ENCODE measurements at regions not wholly inside any gene's neighbourhood (a gene's known extent, or its start where the extent isn't known, plus 50 kb on each side); places are given as distances from the start of the nearest gene placed in this dataset.

DNA sequence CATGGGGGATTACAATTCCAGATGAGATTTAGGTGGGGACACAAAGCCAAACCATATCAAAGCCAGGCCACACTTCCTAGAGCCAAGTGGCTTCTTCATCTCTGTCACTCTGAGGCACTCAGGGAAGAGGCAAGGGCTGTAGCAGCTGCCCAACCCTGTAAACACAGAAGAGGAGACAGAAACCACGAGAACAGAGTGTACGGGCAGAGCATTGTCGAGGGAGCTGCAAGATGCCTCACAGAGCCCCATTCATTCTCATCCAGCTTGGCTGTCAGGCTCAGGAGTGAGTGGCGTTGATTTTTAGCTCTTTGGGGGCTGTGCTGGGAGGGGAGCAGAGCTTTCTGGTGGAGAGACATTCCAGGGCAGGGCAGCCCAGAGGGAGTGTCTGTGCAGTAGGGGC lies 117.2 kb upstream of the SALL1 start:
- H4K20me1 ChIP-seq (ENCODE audit: insufficient read depth, poor library complexity, severe bottlenecking), result no peaks in the 10 kb centered on the region
- H3K27ac ChIP-seq, result no peak overlapping the region
- no peaks in the 10 kb centered on the region for H3K36me3 ChIP-seq (replicated peaks; ENCODE audit: insufficient read depth, low read depth)
- no peaks in the 10 kb centered on the region for H3K9me3 ChIP-seq (ENCODE audit: low read depth)
- no peaks in the 10 kb centered on the region for H3K27me3 ChIP-seq
- no peaks in the 10 kb centered on the region for H3K79me2 ChIP-seq
- no peaks in the 10 kb centered on the region for H3K4me1 ChIP-seq (ENCODE audit: insufficient read depth)
- no peak for DNase-seq (ENCODE audit: low spot score)
- H3K4me2 ChIP-seq, result no peak overlapping the region
- 65% methylated on average over 4 of the region's 4 CpGs for WGBS (ENCODE audit: low lambda C conversion rate, missing lambda C conversion rate)
- no peaks in the 10 kb centered on the region for H3K9me2 ChIP-seq (replicated peaks; ENCODE audit: insufficient read depth)
- TF ChIP-seq, protein P1, sequence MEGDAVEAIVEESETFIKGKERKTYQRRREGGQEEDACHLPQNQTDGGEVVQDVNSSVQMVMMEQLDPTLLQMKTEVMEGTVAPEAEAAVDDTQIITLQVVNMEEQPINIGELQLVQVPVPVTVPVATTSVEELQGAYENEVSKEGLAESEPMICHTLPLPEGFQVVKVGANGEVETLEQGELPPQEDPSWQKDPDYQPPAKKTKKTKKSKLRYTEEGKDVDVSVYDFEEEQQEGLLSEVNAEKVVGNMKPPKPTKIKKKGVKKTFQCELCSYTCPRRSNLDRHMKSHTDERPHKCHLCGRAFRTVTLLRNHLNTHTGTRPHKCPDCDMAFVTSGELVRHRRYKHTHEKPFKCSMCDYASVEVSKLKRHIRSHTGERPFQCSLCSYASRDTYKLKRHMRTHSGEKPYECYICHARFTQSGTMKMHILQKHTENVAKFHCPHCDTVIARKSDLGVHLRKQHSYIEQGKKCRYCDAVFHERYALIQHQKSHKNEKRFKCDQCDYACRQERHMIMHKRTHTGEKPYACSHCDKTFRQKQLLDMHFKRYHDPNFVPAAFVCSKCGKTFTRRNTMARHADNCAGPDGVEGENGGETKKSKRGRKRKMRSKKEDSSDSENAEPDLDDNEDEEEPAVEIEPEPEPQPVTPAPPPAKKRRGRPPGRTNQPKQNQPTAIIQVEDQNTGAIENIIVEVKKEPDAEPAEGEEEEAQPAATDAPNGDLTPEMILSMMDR (IDR thresholded peaks at IDR 0.05; ENCODE audit: poor library complexity), result no peak
- no peak overlapping the region for H2AFZ ChIP-seq
- H3K4me3 ChIP-seq, result no peak overlapping the region

- DNase-seq (ENCODE audit: low spot score), result no peak
- H3K4me2 ChIP-seq, result no peak overlapping the region
- H4K20me1 ChIP-seq (ENCODE audit: insufficient read depth, poor library complexity, severe bottlenecking), result no peaks in the 10 kb centered on the region
- no peak overlapping the region for H2AFZ ChIP-seq
- H3K4me1 ChIP-seq (ENCODE audit: insufficient read depth), result no peaks in the 10 kb centered on the region
- no peaks in the 10 kb centered on the region for H3K79me2 ChIP-seq
- H3K36me3 ChIP-seq (replicated peaks; ENCODE audit: insufficient read depth, low read depth), result no peaks in the 10 kb centered on the region
- no peak overlapping the region for H3K4me3 ChIP-seq
- H3K27me3 ChIP-seq, result no peaks in the 10 kb centered on the region
- H3K9me3 ChIP-seq (ENCODE audit: low read depth), result no peaks in the 10 kb centered on the region
- 74% methylated on average over 3 of the region's 3 CpGs for WGBS (ENCODE audit: low lambda C conversion rate, missing lambda C conversion rate)
- no peaks in the 10 kb centered on the region for H3K9me2 ChIP-seq (replicated peaks; ENCODE audit: insufficient read depth)
- TF ChIP-seq EZH2phosphoT487 (IDR thresholded peaks at IDR 0.05; ENCODE audit: low read depth, severe bottlenecking, unreplicated experiment) (no peak), EZH2 (IDR thresholded peaks at IDR 0.05; ENCODE audit: borderline replicate concordance) (no peak)
- TF ChIP-seq, protein P1 (IDR thresholded peaks at IDR 0.05; ENCODE audit: poor library complexity), result no peak
- no peak overlapping the region for H3K27ac ChIP-seq
Observed at GRCh38 chr16:51267681-51268080, 116.6 kb upstream of the SALL1 start.

DNA sequence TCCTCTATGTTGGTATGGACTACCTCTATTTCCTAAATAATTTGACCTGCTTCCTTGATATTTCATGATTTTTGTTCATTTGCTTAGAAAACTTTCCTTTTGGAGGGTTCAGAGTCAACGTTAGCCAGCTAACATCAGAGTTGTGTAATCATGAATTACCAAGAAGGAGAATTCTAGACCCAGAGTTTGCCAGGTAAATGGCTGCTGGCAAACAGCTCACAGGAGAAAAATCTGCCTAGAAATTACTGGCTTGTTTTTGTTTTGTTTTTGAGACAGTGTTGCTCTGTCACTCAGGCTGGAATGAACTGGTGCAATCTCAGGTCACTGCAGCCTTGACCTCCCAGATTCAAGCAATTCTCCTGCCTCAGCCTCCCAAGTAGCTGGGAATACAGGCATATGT lies 111.4 kb upstream of the SALL1 start:
- 70% methylated on average over 1 of the region's 1 CpG for WGBS (ENCODE audit: low lambda C conversion rate, missing lambda C conversion rate)

More for the DNA sequence above, 111.4 kb upstream of the SALL1 start:
- Histone ChIP-seq H3K9me3 (ENCODE audit: low read depth) (no peaks in the 10 kb centered on the region), H3K4me3 (no peak overlapping the region), H3K27ac (no peak overlapping the region), H3K4me2 (no peak overlapping the region), H2AFZ (no peak overlapping the region), H3K27me3 (no peaks in the 10 kb centered on the region), H4K20me1 (ENCODE audit: insufficient read depth, poor library complexity, severe bottlenecking) (no peaks in the 10 kb centered on the region), H3K36me3 (replicated peaks; ENCODE audit: insufficient read depth, low read depth) (no peaks in the 10 kb centered on the region), H3K4me1 (ENCODE audit: insufficient read depth) (no peaks in the 10 kb centered on the region), H3K9me2 (replicated peaks; ENCODE audit: insufficient read depth) (no peaks in the 10 kb centered on the region), H3K79me2 (no peaks in the 10 kb centered on the region)
- no peak for DNase-seq (ENCODE audit: low spot score)
- TF ChIP-seq EZH2 (IDR thresholded peaks at IDR 0.05; ENCODE audit: borderline replicate concordance) (no peak), EZH2phosphoT487 (IDR thresholded peaks at IDR 0.05; ENCODE audit: low read depth, severe bottlenecking, unreplicated experiment) (no peak)
- TF ChIP-seq, protein P1 (IDR thresholded peaks at IDR 0.05; ENCODE audit: poor library complexity), result no peak
